CD8-positive, alpha-beta memory T cell (primary cell): ENCODE measurements at regions not wholly inside any gene's neighbourhood (a gene's known extent, or its start where the extent isn't known, plus 50 kb on each side); places are given as distances from the start of the nearest gene placed in this dataset.

ENCODE experiments used
- CTCF ChIA-PET: fragments of 350-600 bp; sonication (Branson Sonifier 250); formaldehyde crosslinking; loops from one replicate; lab custom pipeline; 2021; ENCODE audit warnings: antibody characterized with exemption; lab: Charles Lee
- POLR2A ChIA-PET: fragments of 350-600 bp; sonication (Branson Sonifier 250); formaldehyde crosslinking; loops from one replicate; lab custom pipeline; 2021; ENCODE audit warnings: antibody characterized with exemption; lab: Charles Lee
- DNase-seq, 5 donors: peaks; one replicate each; pipeline versions ENCODE4 v3.0.0 to v3.0.0-alpha.2; 2020 to 2022; ENCODE audit warnings: mixed read lengths in 1 of 5
- H3K27ac ChIP-seq: one replicate; pipeline ENCODE4 v1.7.0; 2013; ENCODE audit warnings: low read depth, mild to moderate bottlenecking, low read length, moderate library complexity
- H3K27me3 ChIP-seq: 2 replicates; pipeline ENCODE4 v1.7.0; 2013; ENCODE audit warnings: low read length, mild to moderate bottlenecking; ENCODE audit not compliant: insufficient read depth, poor library complexity, severe bottlenecking
- H3K36me3 ChIP-seq: 2 replicates; pipeline ENCODE4 v1.7.0; 2013; ENCODE audit warnings: mild to moderate bottlenecking, low read length, moderate library complexity; ENCODE audit not compliant: insufficient read depth
- H3K4me1 ChIP-seq: 2 replicates; pipeline ENCODE4 v1.7.0; 2013; ENCODE audit warnings: mild to moderate bottlenecking, low read length, moderate library complexity; ENCODE audit not compliant: insufficient read depth
- H3K4me3 ChIP-seq: 2 replicates; pipeline ENCODE4 v1.7.0; 2013; ENCODE audit warnings: mild to moderate bottlenecking, low read length
- H3K9me3 ChIP-seq: 2 replicates; pipeline ENCODE4 v1.7.0; 2013; ENCODE audit warnings: mild to moderate bottlenecking, low read length
- H3K27ac Mint-ChIP-seq, 8 donors: one replicate each; pipeline ENCODE4 v1.8.0; 2020 to 2021; ENCODE audit warnings: mixed read lengths in 8 of 8, mild to moderate bottlenecking in 6 of 8, inconsistent platforms in 3 of 8, moderate library complexity in 3 of 8
- H3K27me3 Mint-ChIP-seq, 2 donors: one replicate each; pipeline ENCODE4 v1.8.0; 2020 to 2021; ENCODE audit warnings: mixed read lengths in 2 of 2, mild to moderate bottlenecking in 1 of 2, moderate library complexity in 1 of 2
- H3K36me3 Mint-ChIP-seq, 3 donors: one replicate each; pipeline ENCODE4 v1.8.0; 2020 to 2021; ENCODE audit warnings: mixed read lengths in 3 of 3, inconsistent platforms in 1 of 3, mild to moderate bottlenecking in 1 of 3
- H3K4me1 Mint-ChIP-seq, 3 donors: one replicate each; pipeline ENCODE4 v1.8.0; 2020 to 2021; ENCODE audit warnings: mixed read lengths in 3 of 3, inconsistent platforms in 1 of 3, mild to moderate bottlenecking in 1 of 3
- H3K4me3 Mint-ChIP-seq, 7 donors: one replicate each; pipeline ENCODE4 v1.8.0; 2020 to 2021; ENCODE audit warnings: mixed read lengths in 7 of 7, mild to moderate bottlenecking in 6 of 7, moderate library complexity in 4 of 7, inconsistent platforms in 2 of 7
- H3K9me3 Mint-ChIP-seq, 5 donors: one replicate each; pipeline ENCODE4 v1.8.0; 2020 to 2022; ENCODE audit warnings: mixed read lengths in 5 of 5, mild to moderate bottlenecking in 3 of 5, moderate library complexity in 2 of 5, inconsistent platforms in 1 of 5

DNA sequence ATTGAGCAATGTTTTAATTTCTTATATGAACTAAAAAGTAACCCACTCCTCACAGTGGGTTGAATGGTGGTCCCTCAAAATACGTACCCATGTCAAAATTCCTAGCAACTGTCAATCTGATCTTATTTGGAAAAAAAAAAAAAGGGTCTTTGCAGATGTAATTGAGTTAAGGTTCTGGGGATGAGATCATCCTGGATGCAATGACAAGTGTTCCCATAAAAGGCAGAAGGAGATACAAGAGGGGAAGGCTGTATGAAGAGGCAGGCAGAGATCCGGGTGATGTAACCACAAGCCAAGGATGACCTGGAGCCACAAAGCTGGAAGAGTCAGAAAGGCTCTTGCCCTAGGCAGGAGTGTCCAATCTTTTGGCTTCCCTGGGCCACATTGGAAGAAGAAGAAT is 516.3 kb upstream of the MKI67 start:
- H3K36me3 ChIP-seq: no peaks in the 10 kb centered on the region
- no peaks in the 10 kb centered on the region for H3K27me3 Mint-ChIP-seq
- peaks cover 0 to 3% (median 3%) of the 10 kb centered on the region in 5 donors for H3K9me3 Mint-ChIP-seq
- no peak overlapping the region for H3K27ac Mint-ChIP-seq
- H3K4me1 ChIP-seq: no peaks in the 10 kb centered on the region
- no peak overlapping the region for H3K4me3 Mint-ChIP-seq
- H3K36me3 Mint-ChIP-seq: no peaks in the 10 kb centered on the region
- CTCF ChIA-PET: no interaction called here
- no peak overlapping the region for H3K27ac ChIP-seq
- POLR2A ChIA-PET: no interaction called here
- no peaks in the 10 kb centered on the region for H3K4me1 Mint-ChIP-seq
- no peak overlapping the region for H3K4me3 ChIP-seq
- H3K9me3 ChIP-seq: no peaks in the 10 kb centered on the region
- no peaks in the 10 kb centered on the region for H3K27me3 ChIP-seq
- no peak for DNase-seq

DNA sequence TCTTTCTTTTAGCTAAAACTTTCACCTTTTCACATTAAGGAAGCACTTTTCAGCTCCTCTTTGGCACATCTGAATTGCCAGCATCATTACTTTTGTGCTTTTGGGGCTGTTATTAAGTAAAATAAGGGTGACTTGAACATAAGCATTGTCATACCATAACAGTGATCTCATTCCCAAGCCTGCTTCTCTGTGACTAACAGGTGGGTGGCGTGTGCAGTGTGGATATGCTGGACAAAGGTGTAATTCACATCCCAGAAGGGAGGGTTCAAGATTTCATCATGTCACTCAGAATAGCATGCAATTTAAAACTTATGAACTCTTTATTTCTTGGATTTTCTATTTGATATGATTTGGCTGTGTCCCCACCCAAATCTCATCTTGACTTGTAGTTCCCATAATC is 517.4 kb upstream of the MKI67 start:
- Mint-ChIP-seq H3K4me1 (no peaks in the 10 kb centered on the region), H3K36me3 (no peaks in the 10 kb centered on the region), H3K4me3 (no peak overlapping the region), H3K9me3 (peaks cover 0 to 3% (median 3%) of the 10 kb centered on the region in 5 donors), H3K27ac (no peak overlapping the region), H3K27me3 (no peaks in the 10 kb centered on the region)
- no peak overlapping the region for H3K4me3 ChIP-seq
- no peaks in the 10 kb centered on the region for H3K4me1 ChIP-seq
- no peaks in the 10 kb centered on the region for H3K9me3 ChIP-seq
- no peak overlapping the region for H3K27ac ChIP-seq
- no peaks in the 10 kb centered on the region for H3K36me3 ChIP-seq
- POLR2A ChIA-PET: no interaction called here
- CTCF ChIA-PET: no interaction called here
- no peaks in the 10 kb centered on the region for H3K27me3 ChIP-seq
- no peak for DNase-seq

DNA sequence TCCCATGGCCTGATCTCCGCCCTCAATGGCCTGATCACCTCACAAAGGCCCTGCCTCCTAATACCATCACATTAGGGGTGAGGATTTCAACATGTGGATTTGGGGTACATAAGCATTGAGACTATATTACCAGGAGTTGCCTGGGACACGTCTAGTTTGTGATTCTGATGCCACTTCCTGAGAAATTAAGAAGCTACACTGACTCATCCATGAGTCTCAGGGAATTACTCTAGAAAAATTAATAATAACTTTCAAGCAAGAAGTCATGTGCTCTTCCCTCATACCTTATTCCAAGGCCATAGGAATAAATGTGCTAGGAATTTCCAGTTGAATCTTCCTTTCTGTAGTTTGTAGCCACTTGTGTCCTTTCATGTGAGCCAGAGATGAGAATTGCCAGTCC is 519.3 kb upstream of the MKI67 start:
- H3K36me3 Mint-ChIP-seq: no peaks in the 10 kb centered on the region
- no peak overlapping the region for H3K27ac Mint-ChIP-seq
- no peaks in the 10 kb centered on the region for H3K4me1 Mint-ChIP-seq
- no peak overlapping the region for H3K4me3 ChIP-seq
- CTCF ChIA-PET: no interaction called here
- H3K4me1 ChIP-seq: no peaks in the 10 kb centered on the region
- no peaks in the 10 kb centered on the region for H3K27me3 Mint-ChIP-seq
- H3K36me3 ChIP-seq: no peaks in the 10 kb centered on the region
- H3K27me3 ChIP-seq: no peaks in the 10 kb centered on the region
- POLR2A ChIA-PET: no interaction called here
- peaks cover 0 to 4% (median 2%) of the 10 kb centered on the region in 5 donors for H3K9me3 Mint-ChIP-seq
- no peak for DNase-seq
- no peaks in the 10 kb centered on the region for H3K9me3 ChIP-seq
- H3K27ac ChIP-seq: no peak overlapping the region
- no peak overlapping the region for H3K4me3 Mint-ChIP-seq

DNA sequence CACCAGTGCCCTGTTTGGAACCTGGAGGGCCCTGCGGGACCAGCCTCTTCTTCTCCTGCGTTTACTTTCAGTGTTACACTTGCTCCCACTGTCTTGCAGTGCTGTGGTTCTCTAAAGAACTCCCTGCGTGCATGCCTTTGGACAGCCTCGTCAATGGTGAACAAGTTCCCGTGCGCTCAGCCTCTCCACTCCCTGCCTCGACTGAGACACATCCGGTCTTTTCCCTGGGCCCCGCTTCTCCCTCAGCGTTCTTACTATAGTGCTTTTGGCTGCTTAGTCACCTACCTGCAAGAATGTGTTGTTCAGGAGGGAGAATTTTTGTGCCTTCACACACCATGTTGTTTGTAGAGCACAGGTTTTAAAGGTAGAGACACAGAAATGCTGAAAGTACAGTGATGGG is 520.7 kb upstream of the MKI67 start:
- H3K4me1 ChIP-seq: no peaks in the 10 kb centered on the region
- CTCF ChIA-PET: no interaction called here

DNA sequence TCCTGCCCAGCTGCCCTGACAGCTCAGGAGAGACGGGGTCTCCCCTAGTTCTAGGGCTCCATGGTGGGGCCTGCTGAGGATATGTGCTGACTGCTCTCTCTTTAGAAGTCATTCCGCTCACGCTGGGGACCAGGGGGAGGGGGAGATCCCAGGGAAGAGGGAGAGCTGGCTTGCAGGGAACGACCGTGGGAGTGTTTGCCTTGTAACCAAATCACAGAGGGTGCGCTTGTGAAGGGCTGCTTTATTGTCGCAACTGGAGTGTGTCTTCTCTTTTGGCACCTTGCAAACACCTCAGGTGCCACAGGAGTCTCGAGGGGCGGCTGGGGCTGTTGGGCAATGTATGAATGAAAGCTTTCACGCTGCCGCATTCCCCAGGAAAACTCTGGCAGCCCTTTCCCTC is 531.3 kb upstream of the MKI67 start:
- no peak overlapping the region for H3K4me3 Mint-ChIP-seq
- H3K9me3 ChIP-seq: no peaks in the 10 kb centered on the region
- no peaks in the 10 kb centered on the region for H3K27me3 ChIP-seq
- H3K27ac Mint-ChIP-seq: no peak overlapping the region
- H3K27me3 Mint-ChIP-seq: peaks cover 0 to 3% of the 10 kb centered on the region in 2 donors
- ChIA-PET CTCF (no interaction called here), POLR2A (no interaction called here)
- H3K4me3 ChIP-seq: no peak overlapping the region
- no peak overlapping the region for H3K27ac ChIP-seq
- DNase-seq: no peak
- no peaks in the 10 kb centered on the region for H3K36me3 ChIP-seq
- peaks cover 0 to 4% (median 0%) of the 10 kb centered on the region in 5 donors for H3K9me3 Mint-ChIP-seq
- H3K36me3 Mint-ChIP-seq: no peaks in the 10 kb centered on the region
- no peaks in the 10 kb centered on the region for H3K4me1 ChIP-seq
- H3K4me1 Mint-ChIP-seq: no peaks in the 10 kb centered on the region

More for the DNA sequence above, 520.7 kb upstream of the MKI67 start:
- no peak overlapping the region for H3K4me3 ChIP-seq
- POLR2A ChIA-PET: no interaction called here
- Mint-ChIP-seq H3K27ac (no peak overlapping the region), H3K36me3 (no peaks in the 10 kb centered on the region), H3K4me3 (no peak overlapping the region), H3K27me3 (no peaks in the 10 kb centered on the region), H3K9me3 (peaks cover 0 to 5% (median 2%) of the 10 kb centered on the region in 5 donors), H3K4me1 (no peaks in the 10 kb centered on the region)
- H3K36me3 ChIP-seq: no peaks in the 10 kb centered on the region
- DNase-seq: no peak
- H3K27me3 ChIP-seq: no peaks in the 10 kb centered on the region
- no peaks in the 10 kb centered on the region for H3K9me3 ChIP-seq
- H3K27ac ChIP-seq: no peak overlapping the region

DNA sequence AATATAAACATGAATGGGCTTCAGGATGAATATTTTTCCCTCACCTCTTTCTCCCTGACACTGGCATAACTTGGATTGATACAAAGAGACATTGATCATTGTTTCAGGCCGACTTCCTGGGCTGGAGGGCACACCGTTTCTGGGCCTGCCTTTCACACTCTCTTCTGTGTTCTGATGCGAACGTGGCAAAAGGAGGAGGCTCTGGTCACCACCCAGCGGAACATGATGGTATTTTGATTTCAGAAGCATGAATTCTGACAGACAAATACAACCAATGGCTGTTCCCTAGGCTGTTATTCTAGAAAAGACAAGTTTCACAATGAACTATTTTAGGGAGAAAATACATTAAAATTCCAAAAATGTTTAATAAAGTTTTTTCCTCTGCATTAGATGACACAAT is 534.5 kb upstream of the MKI67 start:
- Histone ChIP-seq H3K4me3 (no peak overlapping the region), H3K27ac (no peak overlapping the region), H3K4me1 (no peaks in the 10 kb centered on the region), H3K36me3 (no peaks in the 10 kb centered on the region), H3K9me3 (no peaks in the 10 kb centered on the region), H3K27me3 (no peaks in the 10 kb centered on the region)
- H3K4me1 Mint-ChIP-seq: no peaks in the 10 kb centered on the region
- POLR2A ChIA-PET: no interaction called here
- no peak overlapping the region for H3K27ac Mint-ChIP-seq
- H3K27me3 Mint-ChIP-seq: peaks cover 3 to 11% of the 10 kb centered on the region in 2 donors
- H3K36me3 Mint-ChIP-seq: no peaks in the 10 kb centered on the region
- CTCF ChIA-PET: no interaction called here
- peaks cover 0 to 5% (median 4%) of the 10 kb centered on the region in 5 donors for H3K9me3 Mint-ChIP-seq
- DNase-seq: no peak
- H3K4me3 Mint-ChIP-seq: no peak overlapping the region

DNA sequence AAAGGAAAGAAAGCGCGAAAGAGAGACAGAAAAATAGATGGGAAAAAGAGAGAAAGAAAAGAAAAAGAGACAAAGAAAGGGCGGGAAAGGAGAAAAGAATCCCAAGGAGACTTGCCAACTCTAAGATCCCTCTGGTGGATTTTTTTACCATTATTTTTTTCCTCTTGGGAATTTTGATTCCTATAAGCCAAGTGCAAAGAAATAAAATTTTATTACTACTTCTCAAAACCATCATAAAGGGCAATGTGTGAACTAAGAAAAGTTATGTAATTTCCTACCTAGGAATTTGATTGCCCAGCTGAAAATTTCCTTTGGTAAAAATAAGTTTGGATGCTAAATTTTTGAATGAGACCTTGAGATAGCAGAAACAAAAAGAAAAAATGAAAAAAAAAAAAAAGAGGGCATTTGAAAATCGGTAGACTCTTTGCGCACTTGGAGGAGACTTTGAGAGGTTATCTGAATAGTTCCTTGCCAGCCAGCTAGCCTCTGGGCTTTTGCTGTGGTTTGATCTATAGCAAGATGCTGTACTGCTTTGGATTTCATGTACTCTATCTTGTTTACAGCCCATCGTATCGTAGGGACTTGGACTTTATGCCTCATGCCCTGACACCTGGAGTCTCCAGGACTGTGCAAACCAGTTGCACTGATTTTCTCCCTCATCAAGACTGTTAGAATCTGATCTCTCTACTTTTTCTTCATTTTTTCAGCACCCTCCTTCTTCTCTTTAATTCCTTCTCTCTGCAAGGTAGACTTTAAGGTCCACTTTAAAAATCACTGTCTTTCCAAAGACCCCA is 535.4 kb upstream of the MKI67 start:
- Histone ChIP-seq H3K9me3 (no peaks in the 10 kb centered on the region), H3K4me3 (no peak overlapping the region), H3K27ac (no peak overlapping the region), H3K27me3 (no peaks in the 10 kb centered on the region), H3K36me3 (no peaks in the 10 kb centered on the region), H3K4me1 (no peaks in the 10 kb centered on the region)
- Mint-ChIP-seq H3K9me3 (peaks cover 0 to 5% (median 4%) of the 10 kb centered on the region in 5 donors), H3K4me3 (no peak overlapping the region), H3K4me1 (no peaks in the 10 kb centered on the region), H3K36me3 (no peaks in the 10 kb centered on the region), H3K27me3 (peaks cover 3 to 11% of the 10 kb centered on the region in 2 donors), H3K27ac (no peak overlapping the region)
- DNase-seq: no peak
- ChIA-PET POLR2A (no interaction called here), CTCF (no interaction called here)

DNA sequence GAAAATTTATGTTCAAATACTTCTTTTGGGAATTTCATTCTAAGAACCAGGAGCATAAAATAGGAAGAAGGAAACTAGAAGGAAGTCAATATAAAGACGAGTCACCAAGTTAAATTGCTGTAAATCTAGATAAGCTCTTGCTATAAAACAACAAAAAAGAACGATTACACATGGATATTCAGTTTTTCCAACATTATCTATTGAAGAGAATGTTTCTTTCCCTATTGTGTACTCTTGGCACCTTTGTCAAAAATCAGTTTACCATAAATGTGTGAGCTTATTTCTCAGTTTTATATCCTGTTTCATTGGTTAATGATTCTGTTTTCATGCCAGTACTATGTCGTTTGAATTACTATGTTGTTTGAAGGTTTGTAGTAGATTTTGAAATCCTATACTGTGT is 536.3 kb upstream of the MKI67 start:
- peaks cover 3 to 11% of the 10 kb centered on the region in 2 donors for H3K27me3 Mint-ChIP-seq
- H3K27me3 ChIP-seq: no peaks in the 10 kb centered on the region
- no peaks in the 10 kb centered on the region for H3K9me3 ChIP-seq
- no peaks in the 10 kb centered on the region for H3K4me1 ChIP-seq
- H3K9me3 Mint-ChIP-seq: peaks cover 0 to 6% (median 4%) of the 10 kb centered on the region in 5 donors
- H3K36me3 ChIP-seq: no peaks in the 10 kb centered on the region
- H3K4me1 Mint-ChIP-seq: no peaks in the 10 kb centered on the region
- ChIA-PET POLR2A (no interaction called here), CTCF (no interaction called here)
- no peaks in the 10 kb centered on the region for H3K36me3 Mint-ChIP-seq
- H3K4me3 ChIP-seq: no peak overlapping the region
- H3K4me3 Mint-ChIP-seq: no peak overlapping the region
- no peak for DNase-seq
- H3K27ac Mint-ChIP-seq: no peak overlapping the region
- no peak overlapping the region for H3K27ac ChIP-seq
